Ureter (tissue), 1 donor: ENCODE measurements at regions not wholly inside any gene's neighbourhood (a gene's known extent, or its start where the extent isn't known, plus 50 kb on each side); places are given as distances from the start of the nearest gene placed in this dataset.

Source experiments
- DNase-seq: peaks from one replicate; pipeline ENCODE4 v3.0.0-alpha.2; 2020; ENCODE audit warnings: low spot score
- donor health status: DM: yes; HTN: yes; CAD: no.

- no peak for DNase-seq
Measured at GRCh38 chr2:15043336-15044058, 411.0 kb downstream of the LRATD1 start.

GRCh38 chr2:15045054-15045453 lies 412.5 kb downstream of the LRATD1 start:
- no peak for DNase-seq

GRCh38 chr2:15047184-15047583 lies 414.7 kb downstream of the LRATD1 start:
- no peak for DNase-seq

GRCh38 chr2:15048000-15048399 lies 415.5 kb downstream of the LRATD1 start:
- no peak for DNase-seq

DNA sequence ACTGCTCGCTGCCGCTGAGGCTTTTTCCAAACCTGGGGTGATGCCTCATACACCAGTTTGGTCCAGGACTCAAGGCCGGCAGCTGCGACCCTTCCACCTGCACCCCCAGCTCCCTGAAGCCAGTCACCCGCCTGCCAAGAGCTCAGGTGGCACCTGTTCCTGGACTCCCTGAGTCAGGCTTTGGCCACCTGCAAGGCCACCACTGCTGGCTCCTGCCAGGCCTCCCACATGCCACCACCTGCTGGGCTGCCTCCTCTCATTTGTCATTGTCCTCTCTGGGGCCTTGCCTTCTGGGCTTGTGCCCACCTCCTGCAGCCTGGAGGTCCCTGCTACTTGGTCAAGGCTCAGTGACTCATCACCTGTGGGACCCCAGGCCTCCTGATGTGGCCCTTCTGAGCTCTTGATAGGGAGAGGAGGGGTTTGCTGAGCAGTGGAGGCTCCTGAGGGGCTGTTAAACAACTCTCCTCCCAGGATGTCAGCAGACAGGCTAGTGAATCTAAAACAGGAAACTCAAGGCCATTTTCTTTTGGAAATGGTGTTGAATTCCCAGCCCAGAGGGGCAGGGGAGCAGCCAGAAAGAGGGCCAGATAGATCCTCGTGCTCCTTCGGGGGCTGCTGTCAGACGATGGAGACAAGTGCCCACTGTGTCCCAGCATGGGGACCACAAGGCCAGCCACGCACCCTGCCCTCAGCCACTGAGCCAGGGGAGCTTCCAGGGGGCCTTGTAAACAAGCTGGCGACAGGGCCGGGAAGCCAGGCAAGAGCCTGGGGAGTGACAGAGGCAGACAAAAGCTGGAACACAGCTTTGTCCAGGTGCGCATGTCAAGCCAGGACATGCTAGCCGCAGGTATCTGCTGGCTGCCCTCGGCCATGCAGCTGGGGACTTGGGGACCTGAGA lies 416.8 kb downstream of the LRATD1 start:
- DNase-seq = no peak

DNA sequence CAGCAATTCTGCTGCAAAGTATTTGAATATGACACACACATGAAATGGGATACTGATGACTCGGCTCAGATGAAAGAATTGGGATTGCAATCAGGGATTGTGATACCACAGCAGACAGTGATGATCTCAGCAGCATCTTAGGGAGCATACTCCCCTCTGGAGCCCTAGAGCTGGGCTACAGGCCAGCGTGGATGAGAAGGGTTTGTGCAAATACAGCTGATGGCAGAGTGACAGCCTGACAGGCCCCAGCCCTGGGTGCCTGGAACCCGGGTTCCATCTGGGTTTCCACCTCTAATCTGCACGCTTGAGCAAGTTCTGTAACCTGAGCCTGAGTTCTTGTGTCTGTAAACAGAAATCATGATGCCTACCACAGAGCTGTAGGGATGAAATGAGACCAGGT lies 418.0 kb downstream of the LRATD1 start:
- DNase-seq = no peak

DNA sequence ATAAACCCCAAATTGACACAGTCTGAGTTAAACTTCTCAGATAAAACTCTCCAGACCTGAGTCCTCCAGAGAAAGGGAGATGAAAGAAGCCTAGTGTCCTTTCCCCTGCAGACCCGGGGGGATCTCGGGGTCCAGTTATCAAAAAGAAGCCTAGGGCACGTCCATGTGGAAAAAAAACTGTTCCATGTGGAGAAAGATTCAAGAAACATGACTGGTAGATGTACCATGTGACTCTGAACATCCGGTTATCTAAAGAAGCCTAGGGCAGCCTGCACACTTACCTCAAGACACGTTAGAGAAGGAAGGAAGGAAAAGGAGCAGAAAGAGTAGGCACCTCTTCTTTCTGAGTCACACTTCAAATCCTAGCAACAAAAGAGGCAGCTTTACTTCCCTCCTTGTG lies 421.0 kb downstream of the LRATD1 start:
- DNase-seq = no peak

GRCh38 chr2:15058015-15058720 lies 425.7 kb downstream of the LRATD1 start:
- no peak for DNase-seq

GRCh38 chr2:15058721-15059157 lies 426.2 kb downstream of the LRATD1 start:
- no peak for DNase-seq

DNA sequence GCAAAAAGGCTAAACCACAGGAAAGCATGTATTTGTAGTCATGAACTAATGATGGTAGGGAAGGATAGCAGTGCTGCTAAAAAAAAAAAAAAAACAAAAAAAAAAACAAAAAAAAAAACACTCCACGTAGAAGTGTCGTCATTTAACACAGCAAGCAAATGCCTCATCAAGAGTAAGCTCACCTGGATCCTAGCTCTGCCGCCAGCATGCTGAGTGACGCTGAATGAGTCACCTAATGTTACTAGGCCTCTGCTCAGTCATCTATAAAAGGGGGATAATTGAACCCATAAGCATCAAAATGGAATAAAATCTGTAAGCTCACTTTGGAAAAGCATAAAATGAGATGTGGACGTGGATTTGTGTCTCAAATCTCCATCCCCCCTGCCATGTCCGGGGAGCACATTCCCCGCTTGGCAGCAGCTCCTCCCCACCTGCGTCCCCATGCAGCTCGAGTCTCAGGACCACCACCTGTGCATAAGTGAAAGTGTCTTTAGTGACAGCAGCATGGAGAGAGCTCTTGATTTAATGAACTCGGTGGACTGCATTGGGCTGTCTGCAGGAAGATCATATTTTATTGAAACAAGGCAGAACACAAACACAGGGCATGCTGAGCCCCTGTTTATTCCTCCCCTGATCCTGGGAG lies 427.5 kb downstream of the LRATD1 start:
- DNase-seq = no peak

DNA sequence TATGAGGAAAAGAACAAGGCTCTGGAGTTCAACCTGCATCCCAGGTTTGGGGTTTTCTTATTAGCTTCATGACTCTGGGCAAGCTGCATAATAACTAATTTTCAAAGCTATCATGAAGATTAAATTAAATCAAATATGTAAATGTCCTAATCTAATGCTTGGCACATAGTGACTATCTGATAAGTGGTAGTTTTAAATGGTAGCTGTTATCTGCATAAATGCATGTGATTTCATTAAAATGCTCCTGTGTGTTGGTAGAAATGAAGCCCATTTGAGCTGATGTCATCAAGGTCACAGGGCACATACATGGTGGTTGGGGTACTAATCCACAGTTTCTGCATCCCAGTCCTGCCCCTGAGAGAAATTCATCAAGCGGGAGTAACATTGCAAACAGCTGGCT lies 428.8 kb downstream of the LRATD1 start:
- DNase-seq = no peak

GRCh38 chr2:15066138-15066537 lies 433.6 kb downstream of the LRATD1 start:
- DNase-seq = no peak

GRCh38 chr2:15069149-15069548 lies 436.6 kb downstream of the LRATD1 start:
- DNase-seq = no peak

- no peak for DNase-seq
Measured at GRCh38 chr2:15072836-15073235, 440.3 kb downstream of the LRATD1 start.

DNA sequence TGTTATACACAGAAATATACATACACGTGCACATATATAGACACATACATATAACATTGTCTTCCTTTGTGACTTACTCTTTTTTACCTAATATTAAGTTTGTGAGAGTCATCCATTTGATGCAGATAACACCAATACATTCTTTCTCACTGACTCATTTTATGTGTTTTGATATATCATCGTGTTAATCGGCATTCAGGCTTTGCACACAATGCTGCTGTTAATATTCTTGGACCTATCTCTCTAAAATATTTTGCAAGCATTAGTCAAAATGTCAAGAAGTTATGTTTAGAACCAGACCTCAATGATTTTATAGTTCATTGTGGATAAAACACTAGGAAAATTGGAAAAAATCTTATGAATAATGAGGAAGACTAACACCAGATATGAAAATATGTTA lies 441.1 kb downstream of the LRATD1 start:
- no peak for DNase-seq

- no peak for DNase-seq
Measured at GRCh38 chr2:15074319-15074718, 441.8 kb downstream of the LRATD1 start.

DNA sequence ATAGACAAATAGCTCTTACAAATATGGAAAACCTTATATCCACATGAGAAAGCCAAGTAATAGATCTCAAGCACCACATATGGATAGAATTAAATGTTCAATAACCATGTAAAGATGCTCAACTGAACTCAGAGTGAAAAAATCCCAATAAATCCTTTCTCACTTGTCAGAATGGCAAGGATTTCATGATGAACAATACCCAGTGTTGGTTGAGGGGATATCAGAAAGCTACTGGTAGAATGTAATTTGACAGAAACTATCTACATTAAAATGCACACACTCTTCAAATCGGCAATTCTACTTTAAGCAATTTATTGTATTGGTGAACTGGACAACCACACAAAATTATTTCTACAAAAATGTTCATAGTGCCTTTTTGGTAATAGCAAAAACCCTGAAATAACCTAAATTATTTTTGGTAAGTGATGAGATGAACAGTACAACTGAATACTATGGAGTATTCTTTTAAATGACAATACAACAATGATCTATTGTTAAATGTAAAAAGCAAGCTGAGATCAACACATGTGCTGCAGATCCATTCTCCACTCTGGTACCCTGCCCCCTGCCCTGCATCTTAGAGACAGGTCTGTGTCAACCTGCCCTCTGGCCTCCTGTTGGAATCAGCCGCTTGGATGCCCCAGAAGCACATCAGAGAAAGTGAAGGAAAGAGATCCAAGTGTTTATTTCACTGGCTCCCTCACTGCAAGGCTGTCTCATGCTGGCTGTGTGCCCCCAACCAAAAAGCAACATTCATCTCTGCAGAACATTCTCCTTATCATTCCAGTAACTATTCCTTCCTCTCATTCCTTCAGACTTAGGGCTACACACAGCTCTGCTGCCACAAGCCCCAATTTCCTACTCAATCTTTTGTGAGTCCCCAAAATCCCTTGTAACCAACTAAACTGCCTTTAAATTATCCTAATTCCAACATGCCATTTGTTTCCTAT lies 442.5 kb downstream of the LRATD1 start:
- DNase-seq = no peak

- no peak for DNase-seq
Measured at GRCh38 chr2:15076668-15077067, 444.2 kb downstream of the LRATD1 start.

GRCh38 chr2:15081356-15081755 lies 448.8 kb downstream of the LRATD1 start:
- DNase-seq = no peak

GRCh38 chr2:15082105-15083058 lies 449.9 kb downstream of the LRATD1 start:
- DNase-seq = no peak
